Thyroid gland (tissue), 4 donors: ENCODE measurements at regions not wholly inside any gene's neighbourhood (a gene's known extent, or its start where the extent isn't known, plus 50 kb on each side); places are given as distances from the start of the nearest gene placed in this dataset.

Experiments
- CTCF ChIP-seq, 6 experiments: fragments of 200-600 bp in 3 of 6; fragments of 450-650 bp in 3 of 6; sonication (generic) in 3 of 6; IDR thresholded peaks; one replicate each; pipeline ENCODE4 v1.5.1; 2016 to 2019; ENCODE audit warnings: antibody characterized with exemption in 6 of 6, mild to moderate bottlenecking in 2 of 6, inconsistent platforms in 1 of 6, moderate library complexity in 1 of 6
- POLR2A ChIP-seq, 2 donors: fragments of 450-650 bp; IDR thresholded peaks; one replicate each; pipeline ENCODE4 v1.6.1; 2017; ENCODE audit warnings: antibody characterized with exemption in 2 of 2, mild to moderate bottlenecking in 2 of 2, moderate library complexity in 1 of 2

- TF ChIP-seq CTCF (IDR thresholded peaks at IDR 0.05) (no peak), POLR2A (IDR thresholded peaks at IDR 0.05) (no peak)
Measured at GRCh38 chr6:109305028-109305427, 77.2 kb downstream of the CD164 start.
